Liver (tissue), 3 donors: ENCODE measurements at regions not wholly inside any gene's neighbourhood (a gene's known extent, or its start where the extent isn't known, plus 50 kb on each side); places are given as distances from the start of the nearest gene placed in this dataset.

Experiments used
- CTCF ChIP-seq: fragments of 150-350 bp; IDR thresholded peaks from 2 replicates; pipeline ENCODE4 v1.5.1; 2017; ENCODE audit warnings: improper control_type of control experiment, low read depth, low read length; ENCODE audit not compliant: missing input control
- JUND ChIP-seq, 2 donors: IDR thresholded peaks; 2 replicates each; pipeline ENCODE4 v1.6.1; 2016; ENCODE audit warnings: antibody characterized with exemption in 2 of 2
- donor health status: healthy.
- donor health status: healthy.

GRCh38 chr20:4617019-4617418 is 69.2 kb upstream of the PRNP start:
- TF ChIP-seq CTCF (no peak), JUND (IDR thresholded peaks at IDR 0.05) (no peak)
